GM18870 (cell line): ENCODE measurements at regions not wholly inside any gene's neighbourhood (a gene's known extent, or its start where the extent isn't known, plus 50 kb on each side); places are given as distances from the start of the nearest gene placed in this dataset.

Experiments
- ATAC-seq: cut with Tn5 transposase; IDR thresholded peaks from one replicate; pipeline ENCODE4 v1.9.1; 2021; ENCODE audit warnings: moderate library complexity; ENCODE audit not compliant: unreplicated experiment

GRCh38 chr16:86823888-86824671, 245.7 kb downstream of the FOXL1 start:
- no peak for ATAC-seq

- ATAC-seq: no peak
These were observed 246.5 kb downstream of the FOXL1 start for GRCh38 chr16:86824751-86825296.

GRCh38 chr16:86825631-86826030, 247.3 kb downstream of the FOXL1 start:
- no peak for ATAC-seq

GRCh38 chr16:86826941-86827340, 248.6 kb downstream of the FOXL1 start:
- no peak for ATAC-seq

- no peak for ATAC-seq
These were observed 249.2 kb downstream of the FOXL1 start for GRCh38 chr16:86827521-86827920.

GRCh38 chr16:86828202-86828601, 249.9 kb downstream of the FOXL1 start:
- ATAC-seq: no peak

GRCh38 chr16:86828653-86829052, 250.3 kb downstream of the FOXL1 start:
- ATAC-seq: no peak

- no peak for ATAC-seq
These were observed 253.0 kb downstream of the FOXL1 start for GRCh38 chr16:86831366-86831765.

- no peak for ATAC-seq
These were observed 254.8 kb downstream of the FOXL1 start for GRCh38 chr16:86833136-86833535.

GRCh38 chr16:86834451-86835035, 256.2 kb downstream of the FOXL1 start:
- no peak for ATAC-seq

- ATAC-seq: no peak
These were observed 257.6 kb downstream of the FOXL1 start for GRCh38 chr16:86835982-86836381.

GRCh38 chr16:86836503-86837129, 258.3 kb downstream of the FOXL1 start:
- ATAC-seq: no peak

- ATAC-seq: no peak
These were observed 265.5 kb downstream of the FOXL1 start for GRCh38 chr16:86843812-86844211.

GRCh38 chr16:86844695-86845094, 266.3 kb downstream of the FOXL1 start:
- ATAC-seq: no peak

GRCh38 chr16:86846136-86846535, 267.8 kb downstream of the FOXL1 start:
- ATAC-seq: no peak

GRCh38 chr16:86848821-86849220, 270.5 kb downstream of the FOXL1 start:
- ATAC-seq: no peak

GRCh38 chr16:86850670-86851069, 272.3 kb downstream of the FOXL1 start:
- ATAC-seq: no peak

GRCh38 chr16:86852135-86852534, 273.8 kb downstream of the FOXL1 start:
- ATAC-seq: no peak

GRCh38 chr16:86854058-86854621, 275.8 kb downstream of the FOXL1 start:
- no peak for ATAC-seq

- ATAC-seq: no peak
These were observed 276.4 kb downstream of the FOXL1 start for GRCh38 chr16:86854626-86855294.
